ENCODE measurements at regions not wholly inside any gene's neighbourhood (a gene's known extent, or its start where the extent isn't known, plus 50 kb on each side); places are given as distances from the start of the nearest gene placed in this dataset.
"Not testable (repeated sequence)": the region's sequence is repeated elsewhere in the genome, so short reads cannot be mapped to it uniquely, and the experiment has no call there.

GRCh38 chr1:189216886-189217285 lies 1260.8 kb downstream of the BRINP3 start:
- ATAC-seq (ENCODE audit: poor library complexity) (no peak), DNase-seq (no peak)
- no peaks in the 10 kb centered on the region for H3K36me3 ChIP-seq (ENCODE audit: insufficient read depth, low read length)
- CTCF ChIA-PET, result no interaction called here
- TF ChIP-seq, protein P1, sequence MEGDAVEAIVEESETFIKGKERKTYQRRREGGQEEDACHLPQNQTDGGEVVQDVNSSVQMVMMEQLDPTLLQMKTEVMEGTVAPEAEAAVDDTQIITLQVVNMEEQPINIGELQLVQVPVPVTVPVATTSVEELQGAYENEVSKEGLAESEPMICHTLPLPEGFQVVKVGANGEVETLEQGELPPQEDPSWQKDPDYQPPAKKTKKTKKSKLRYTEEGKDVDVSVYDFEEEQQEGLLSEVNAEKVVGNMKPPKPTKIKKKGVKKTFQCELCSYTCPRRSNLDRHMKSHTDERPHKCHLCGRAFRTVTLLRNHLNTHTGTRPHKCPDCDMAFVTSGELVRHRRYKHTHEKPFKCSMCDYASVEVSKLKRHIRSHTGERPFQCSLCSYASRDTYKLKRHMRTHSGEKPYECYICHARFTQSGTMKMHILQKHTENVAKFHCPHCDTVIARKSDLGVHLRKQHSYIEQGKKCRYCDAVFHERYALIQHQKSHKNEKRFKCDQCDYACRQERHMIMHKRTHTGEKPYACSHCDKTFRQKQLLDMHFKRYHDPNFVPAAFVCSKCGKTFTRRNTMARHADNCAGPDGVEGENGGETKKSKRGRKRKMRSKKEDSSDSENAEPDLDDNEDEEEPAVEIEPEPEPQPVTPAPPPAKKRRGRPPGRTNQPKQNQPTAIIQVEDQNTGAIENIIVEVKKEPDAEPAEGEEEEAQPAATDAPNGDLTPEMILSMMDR (IDR thresholded peaks at IDR 0.05), result no peak
- H3K4me1 Mint-ChIP-seq (ENCODE audit: low read depth), result no peaks in the 10 kb centered on the region
- H3K27me3 Mint-ChIP-seq, result no peaks in the 10 kb centered on the region
- H3K4me1 ChIP-seq (ENCODE audit: insufficient read depth, low read length), result no peaks in the 10 kb centered on the region
- H3K4me3 Mint-ChIP-seq, result no peak overlapping the region
- H3K4me3 ChIP-seq (ENCODE audit: low read length), result no peak overlapping the region
- POLR2A ChIA-PET, result no interaction called here
- no peaks in the 10 kb centered on the region for H3K9me3 ChIP-seq (ENCODE audit: control insufficient read depth in 1 of 2, insufficient read depth in 1 of 2, low read length in 2 of 2)
- intact Hi-C loops (cut with DNase I, micrococcal nuclease), result no loop called here
- H3K27me3 ChIP-seq (ENCODE audit: control insufficient read depth in 1 of 2, insufficient read depth in 2 of 2, low read length in 2 of 2), result no peaks in the 10 kb centered on the region
- no peak overlapping the region for H3K27ac ChIP-seq (ENCODE audit: low read depth in 1 of 2, low read length in 2 of 2)
- no peak overlapping the region for H3K27ac Mint-ChIP-seq
- H3K36me3 Mint-ChIP-seq (ENCODE audit: low read depth), result no peaks in the 10 kb centered on the region
- H3K9me3 Mint-ChIP-seq, result no peaks in the 10 kb centered on the region

DNA sequence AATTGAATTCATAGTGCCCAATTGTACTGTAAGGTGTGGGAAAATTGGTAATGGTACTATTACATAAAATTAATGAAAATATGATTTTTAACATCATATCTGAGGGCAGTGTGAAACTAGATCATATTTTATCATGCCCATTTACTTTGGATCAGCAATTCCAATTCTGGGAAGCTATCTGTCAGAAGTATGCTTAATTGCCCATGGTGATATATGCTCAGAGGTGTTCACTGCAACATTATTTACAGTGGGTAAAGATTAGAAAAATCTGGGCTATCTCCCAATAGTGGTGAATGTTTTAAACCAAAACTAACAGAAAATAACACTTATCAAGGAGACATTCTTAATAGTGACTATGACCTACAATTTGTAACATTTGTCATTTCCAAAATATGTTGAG lies 1260.0 kb downstream of the BRINP3 start:
- Mint-ChIP-seq H3K4me3 (no peak overlapping the region), H3K36me3 (ENCODE audit: low read depth) (no peaks in the 10 kb centered on the region), H3K27ac (no peak overlapping the region), H3K4me1 (ENCODE audit: low read depth) (no peaks in the 10 kb centered on the region), H3K9me3 (no peaks in the 10 kb centered on the region), H3K27me3 (no peaks in the 10 kb centered on the region)
- ChIA-PET CTCF (no interaction called here), POLR2A (no interaction called here)
- TF ChIP-seq, protein P1 (IDR thresholded peaks at IDR 0.05), result no peak
- DNase-seq (no peak), ATAC-seq (ENCODE audit: poor library complexity) (no peak)
- Histone ChIP-seq H3K36me3 (ENCODE audit: insufficient read depth, low read length) (no peaks in the 10 kb centered on the region), H3K9me3 (ENCODE audit: control insufficient read depth in 1 of 2, insufficient read depth in 1 of 2, low read length in 2 of 2) (no peaks in the 10 kb centered on the region), H3K4me3 (ENCODE audit: low read length) (no peak overlapping the region), H3K27me3 (ENCODE audit: control insufficient read depth in 1 of 2, insufficient read depth in 2 of 2, low read length in 2 of 2) (no peaks in the 10 kb centered on the region), H3K4me1 (ENCODE audit: insufficient read depth, low read length) (no peaks in the 10 kb centered on the region), H3K27ac (ENCODE audit: low read depth in 1 of 2, low read length in 2 of 2) (no peak overlapping the region)
- intact Hi-C loops (cut with DNase I, micrococcal nuclease), result no loop called here

DNA sequence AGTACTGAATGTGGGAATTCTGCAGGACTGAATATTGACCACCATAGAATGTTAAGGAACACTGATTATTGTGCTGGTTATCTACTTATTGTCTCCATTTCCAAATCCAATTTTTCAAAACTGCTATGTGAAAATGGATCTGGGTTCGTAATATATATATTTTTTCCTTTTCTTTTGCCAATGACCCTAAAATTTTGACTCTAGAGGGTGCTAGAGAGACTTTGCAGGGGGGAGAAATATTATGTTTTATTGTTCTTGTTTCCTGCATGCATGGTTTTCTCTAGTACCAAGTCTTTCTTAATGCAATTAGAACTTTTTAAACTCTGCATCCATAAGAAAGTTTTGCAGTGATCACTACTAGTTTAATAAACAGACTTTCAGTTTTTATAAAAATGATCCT lies 1256.9 kb downstream of the BRINP3 start:
- Mint-ChIP-seq H3K27ac (no peak overlapping the region), H3K9me3 (peaks cover 7% of the 10 kb centered on the region), H3K4me1 (ENCODE audit: low read depth) (no peaks in the 10 kb centered on the region), H3K36me3 (ENCODE audit: low read depth) (no peaks in the 10 kb centered on the region), H3K4me3 (no peak overlapping the region), H3K27me3 (no peaks in the 10 kb centered on the region)
- H3K4me3 ChIP-seq (ENCODE audit: low read length), result no peak overlapping the region
- ChIA-PET CTCF (no interaction called here), POLR2A (no interaction called here)
- no peaks in the 10 kb centered on the region for H3K4me1 ChIP-seq (ENCODE audit: insufficient read depth, low read length)
- H3K27ac ChIP-seq (ENCODE audit: low read depth in 1 of 2, low read length in 2 of 2), result no peak overlapping the region
- TF ChIP-seq, protein P1 (IDR thresholded peaks at IDR 0.05), result no peak
- no peaks in the 10 kb centered on the region for H3K36me3 ChIP-seq (ENCODE audit: insufficient read depth, low read length)
- H3K27me3 ChIP-seq (ENCODE audit: control insufficient read depth in 1 of 2, insufficient read depth in 2 of 2, low read length in 2 of 2), result no peaks in the 10 kb centered on the region
- DNase-seq, result no peak
- H3K9me3 ChIP-seq (ENCODE audit: control insufficient read depth in 1 of 2, insufficient read depth in 1 of 2, low read length in 2 of 2), result peaks cover 0 to 14% of the 10 kb centered on the region in 2 experiments
- no peak for ATAC-seq (ENCODE audit: poor library complexity)
- intact Hi-C loops (cut with DNase I, micrococcal nuclease), result no loop called here

DNA sequence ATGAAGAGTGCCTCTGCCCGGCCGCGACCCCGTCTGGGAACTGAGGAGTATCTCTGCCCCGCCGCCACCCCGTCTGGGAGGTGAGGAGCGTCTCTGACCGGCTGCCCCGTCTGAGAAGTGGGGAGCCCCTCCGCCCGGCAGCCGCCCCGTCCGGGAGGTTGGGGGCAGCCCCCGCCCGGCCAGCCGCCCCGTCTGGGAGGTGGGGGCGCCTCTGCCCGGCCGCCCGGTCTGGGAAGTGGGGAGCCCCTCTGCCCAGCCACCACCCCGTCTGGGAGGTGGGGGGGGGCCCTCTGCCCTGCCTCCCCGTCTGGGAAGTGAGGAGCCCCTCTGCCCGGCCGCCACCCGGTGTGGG lies 1251.9 kb downstream of the BRINP3 start:
- H3K4me3 Mint-ChIP-seq; POLR2A ChIA-PET; CTCF ChIA-PET; H3K4me1 ChIP-seq (ENCODE audit: insufficient read depth, low read length); ATAC-seq (ENCODE audit: poor library complexity); H3K27me3 ChIP-seq (ENCODE audit: control insufficient read depth in 1 of 2, insufficient read depth in 2 of 2, low read length in 2 of 2); H3K36me3 Mint-ChIP-seq (ENCODE audit: low read depth); intact Hi-C loops (cut with DNase I, micrococcal nuclease); H3K27ac Mint-ChIP-seq; H3K4me1 Mint-ChIP-seq (ENCODE audit: low read depth); H3K36me3 ChIP-seq (ENCODE audit: insufficient read depth, low read length); H3K4me3 ChIP-seq (ENCODE audit: low read length); H3K27me3 Mint-ChIP-seq; DNase-seq; H3K27ac ChIP-seq (ENCODE audit: low read depth in 1 of 2, low read length in 2 of 2): not testable (repeated sequence)
- H3K9me3 Mint-ChIP-seq, result peaks cover 12% of the 10 kb centered on the region
- peaks cover 0 to 14% of the 10 kb centered on the region in 2 experiments for H3K9me3 ChIP-seq (ENCODE audit: control insufficient read depth in 1 of 2, insufficient read depth in 1 of 2, low read length in 2 of 2)
